Kidney (tissue), 13 donors: ENCODE measurements at regions not wholly inside any gene's neighbourhood (a gene's known extent, or its start where the extent isn't known, plus 50 kb on each side); places are given as distances from the start of the nearest gene placed in this dataset.

Source experiments
- DNase-seq, 5 donors: peaks; one replicate each; pipeline ENCODE4 v3.0.0-alpha.2; 2013 to 2020
- FAIRE-seq: peaks from 2 replicates; lab custom pipeline; 2012; peaks lifted over from hg19 to GRCh38; lab: Jason Lieb, UNC
- H3K27ac ChIP-seq, 2 donors: one replicate each; pipeline ENCODE4 v1.7.0; 2013; ENCODE audit warnings: low read depth in 2 of 2, low read length in 2 of 2, inconsistent platforms in 1 of 2
- H3K27me3 ChIP-seq: one replicate; pipeline ENCODE4 v1.7.1; 2013; ENCODE audit warnings: low read length, inconsistent platforms; ENCODE audit not compliant: control insufficient read depth, insufficient read depth
- H3K36me3 ChIP-seq, 3 donors: one replicate each; pipeline versions ENCODE4 v1.7.0 to v1.7.1; 2013; ENCODE audit warnings: low read length in 3 of 3, control low read depth in 1 of 3, inconsistent platforms in 1 of 3; ENCODE audit not compliant: insufficient read depth in 3 of 3, control insufficient read depth in 2 of 3
- H3K4me1 ChIP-seq, 3 donors: one replicate each; pipeline versions ENCODE4 v1.7.0 to v1.7.1; 2013; ENCODE audit warnings: low read length in 3 of 3, inconsistent platforms in 1 of 3, low read depth in 1 of 3; ENCODE audit not compliant: control insufficient read depth in 2 of 3, insufficient read depth in 2 of 3
- H3K4me3 ChIP-seq, 3 donors: one replicate each; pipeline versions ENCODE4 v1.7.0 to v1.8.1; 2013; ENCODE audit warnings: low read length in 3 of 3, control low read depth in 1 of 3, inconsistent platforms in 1 of 3
- H3K9ac ChIP-seq, 3 donors: one replicate each; pipeline versions ENCODE4 v1.7.0 to v1.7.1; 2013; ENCODE audit warnings: low read length in 3 of 3, control low read depth in 1 of 3, inconsistent platforms in 1 of 3
- H3K9me3 ChIP-seq, 3 donors: one replicate each; pipeline versions ENCODE4 v1.7.0 to v1.7.1; 2013; ENCODE audit warnings: low read length in 3 of 3, control low read depth in 1 of 3, inconsistent platforms in 1 of 3; ENCODE audit not compliant: control insufficient read depth in 2 of 3, insufficient read depth in 1 of 3
- CTCF ChIP-seq: IDR thresholded peaks from 3 replicates; pipeline ENCODE4 v1.5.1; 2012; ENCODE audit warnings: mild to moderate bottlenecking, moderate library complexity, borderline replicate concordance; ENCODE audit not compliant: insufficient read depth; ENCODE audit errors: extremely low read depth
- intact Hi-C: fragments of 100-400 bp; cut with DNase I; formaldehyde crosslinking; loops from one replicate; pipeline ENCODE4 v1.11.1; 2022
- donor health status: control.
- donor health status: control.
- donor health status: control.
- donor health status: control.
- donor health status: control.
- donor health status: DM: yes; HTN: yes; CAD: no.
- donor health status: Normal renal cell carcinoma (clear cell type).

GRCh38 chr12:90490355-90490754 is 464.6 kb downstream of the CCER1 start:
- FAIRE-seq, result no peak
- TF ChIP-seq CTCF, result no peak
- Histone ChIP-seq H3K9ac (no peak overlapping the region), H3K27me3 (no peaks in the 10 kb centered on the region), H3K27ac (no peak overlapping the region), H3K9me3 (peaks cover 0 to 3% (median 0%) of the 10 kb centered on the region in 3 donors), H3K4me3 (no peak overlapping the region), H3K36me3 (no peaks in the 10 kb centered on the region), H3K4me1 (no peaks in the 10 kb centered on the region)
- intact Hi-C loops, result no loop called here
- DNase-seq, result no peak

GRCh38 chr12:90489141-90489540 is 465.8 kb downstream of the CCER1 start:
- H3K27ac ChIP-seq, result no peak overlapping the region
- no peak for FAIRE-seq
- no peak for DNase-seq
- no peak overlapping the region for H3K4me3 ChIP-seq
- no peaks in the 10 kb centered on the region for H3K4me1 ChIP-seq
- H3K9me3 ChIP-seq, result peaks cover 0 to 3% (median 0%) of the 10 kb centered on the region in 3 donors
- no peak for TF ChIP-seq CTCF
- intact Hi-C loops, result no loop called here
- H3K9ac ChIP-seq, result no peak overlapping the region
- no peaks in the 10 kb centered on the region for H3K36me3 ChIP-seq
- H3K27me3 ChIP-seq, result no peaks in the 10 kb centered on the region

GRCh38 chr12:90485560-90485959 is 469.4 kb downstream of the CCER1 start:
- FAIRE-seq (no peak), DNase-seq (no peak)
- no peaks in the 10 kb centered on the region for H3K36me3 ChIP-seq
- H3K4me3 ChIP-seq, result no peak overlapping the region
- H3K9ac ChIP-seq, result no peak overlapping the region
- peaks cover 0 to 3% (median 0%) of the 10 kb centered on the region in 3 donors for H3K9me3 ChIP-seq
- no peaks in the 10 kb centered on the region for H3K4me1 ChIP-seq
- no peak for TF ChIP-seq CTCF
- intact Hi-C loops, result no loop called here
- no peaks in the 10 kb centered on the region for H3K27me3 ChIP-seq
- no peak overlapping the region for H3K27ac ChIP-seq

GRCh38 chr12:90484094-90484493 is 470.9 kb downstream of the CCER1 start:
- Histone ChIP-seq H3K4me3 (no peak overlapping the region), H3K36me3 (no peaks in the 10 kb centered on the region), H3K27ac (no peak overlapping the region), H3K27me3 (no peaks in the 10 kb centered on the region), H3K9me3 (peaks cover 0 to 3% (median 0%) of the 10 kb centered on the region in 3 donors), H3K9ac (no peak overlapping the region), H3K4me1 (no peaks in the 10 kb centered on the region)
- FAIRE-seq (no peak), DNase-seq (peak in 2 of 5 donors; percentile 6 to 7)
- intact Hi-C loops, result no loop called here
- no peak for TF ChIP-seq CTCF
